ENCODE measurements at regions not wholly inside any gene's neighbourhood (a gene's known extent, or its start where the extent isn't known, plus 50 kb on each side); places are given as distances from the start of the nearest gene placed in this dataset.

- no peak for DNase-seq (ENCODE audit: low read depth)
Measured at GRCh38 chr4:160835789-160836188, 1328.0 kb downstream of the FSTL5 start.

GRCh38 chr4:160836431-160836830 is 1327.4 kb downstream of the FSTL5 start:
- DNase-seq (ENCODE audit: low read depth): no peak

- no peak for DNase-seq (ENCODE audit: low read depth)
Measured at GRCh38 chr4:160846121-160846520, 1317.7 kb downstream of the FSTL5 start.

- no peak for DNase-seq (ENCODE audit: low read depth)
Measured at GRCh38 chr4:160847228-160847627, 1316.6 kb downstream of the FSTL5 start.

- no peak for DNase-seq (ENCODE audit: low read depth)
Measured at GRCh38 chr4:160848489-160848888, 1315.3 kb downstream of the FSTL5 start.

- no peak for DNase-seq (ENCODE audit: low read depth)
Measured at GRCh38 chr4:160848901-160849760, 1314.7 kb downstream of the FSTL5 start.

- DNase-seq (ENCODE audit: low read depth): no peak
Measured at GRCh38 chr4:160864253-160864652, 1299.5 kb downstream of the FSTL5 start.

GRCh38 chr4:160869899-160870298 is 1293.9 kb downstream of the FSTL5 start:
- DNase-seq (ENCODE audit: low read depth): no peak

- DNase-seq (ENCODE audit: low read depth): no peak
Measured at GRCh38 chr4:160872491-160872890, 1291.3 kb downstream of the FSTL5 start.

GRCh38 chr4:160877087-160877790 is 1286.6 kb downstream of the FSTL5 start:
- no peak for DNase-seq (ENCODE audit: low read depth)

- DNase-seq (ENCODE audit: low read depth): no peak
Measured at GRCh38 chr4:160880180-160880579, 1283.6 kb downstream of the FSTL5 start.

GRCh38 chr4:160887668-160888067 is 1276.1 kb downstream of the FSTL5 start:
- no peak for DNase-seq (ENCODE audit: low read depth)

- DNase-seq (ENCODE audit: low read depth): no peak
Measured at GRCh38 chr4:160894128-160894527, 1269.7 kb downstream of the FSTL5 start.

GRCh38 chr4:160894809-160895208 is 1269.0 kb downstream of the FSTL5 start:
- DNase-seq (ENCODE audit: low read depth): no peak

GRCh38 chr4:160927311-160927710 is 1236.5 kb downstream of the FSTL5 start:
- DNase-seq (ENCODE audit: low read depth): no peak

GRCh38 chr4:160928482-160928881 is 1235.3 kb downstream of the FSTL5 start:
- no peak for DNase-seq (ENCODE audit: low read depth)

- DNase-seq (ENCODE audit: low read depth): no peak
Measured at GRCh38 chr4:160947653-160948052, 1216.1 kb downstream of the FSTL5 start.

GRCh38 chr4:160956875-160957274 is 1206.9 kb downstream of the FSTL5 start:
- DNase-seq (ENCODE audit: low read depth): no peak

- DNase-seq (ENCODE audit: low read depth): no peak
Measured at GRCh38 chr4:160969925-160970324, 1193.9 kb downstream of the FSTL5 start.

- DNase-seq (ENCODE audit: low read depth): no peak
Measured at GRCh38 chr4:160980091-160980490, 1183.7 kb downstream of the FSTL5 start.

- no peak for DNase-seq (ENCODE audit: low read depth)
Measured at GRCh38 chr4:160981083-160981482, 1182.7 kb downstream of the FSTL5 start.

- DNase-seq (ENCODE audit: low read depth): no peak
Measured at GRCh38 chr4:160983035-160983434, 1180.8 kb downstream of the FSTL5 start.

GRCh38 chr4:161002386-161002785 is 1161.4 kb downstream of the FSTL5 start:
- DNase-seq (ENCODE audit: low read depth): no peak
